ENCODE measurements at regions not wholly inside any gene's neighbourhood (a gene's known extent, or its start where the extent isn't known, plus 50 kb on each side); places are given as distances from the start of the nearest gene placed in this dataset.

DNA sequence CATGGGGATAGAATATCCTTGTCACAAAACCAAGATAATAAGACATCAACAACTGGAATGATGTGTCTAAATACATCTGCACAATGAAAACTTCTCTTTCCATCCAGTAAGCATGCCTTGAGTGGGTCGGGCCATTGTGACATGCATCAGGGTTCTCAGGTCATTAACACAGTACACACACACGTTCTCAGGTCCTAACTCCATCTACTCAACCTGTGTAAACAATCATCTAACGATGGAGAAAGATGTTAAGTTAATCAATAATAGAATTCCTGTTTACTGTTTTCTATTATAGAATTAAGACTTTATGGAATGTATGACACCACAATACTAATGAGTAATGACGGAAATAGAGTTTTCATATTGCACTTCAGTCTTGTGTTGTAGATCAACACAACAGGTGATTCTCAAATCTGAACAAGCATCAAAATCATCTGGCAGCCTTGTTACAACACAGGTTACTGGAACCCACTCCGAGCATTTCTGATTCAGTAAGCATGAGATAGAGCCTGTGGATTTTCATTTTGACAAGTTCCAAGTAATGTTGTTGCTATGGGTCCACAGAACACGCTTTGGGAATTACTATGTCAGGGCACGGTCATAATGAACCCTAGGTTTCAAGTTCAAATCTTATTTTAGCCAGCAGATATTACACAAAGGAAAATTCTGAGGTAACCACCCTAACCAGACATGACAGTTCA lies 315.8 kb upstream of the TEX13C start:
- DNase-seq = no peak

DNA sequence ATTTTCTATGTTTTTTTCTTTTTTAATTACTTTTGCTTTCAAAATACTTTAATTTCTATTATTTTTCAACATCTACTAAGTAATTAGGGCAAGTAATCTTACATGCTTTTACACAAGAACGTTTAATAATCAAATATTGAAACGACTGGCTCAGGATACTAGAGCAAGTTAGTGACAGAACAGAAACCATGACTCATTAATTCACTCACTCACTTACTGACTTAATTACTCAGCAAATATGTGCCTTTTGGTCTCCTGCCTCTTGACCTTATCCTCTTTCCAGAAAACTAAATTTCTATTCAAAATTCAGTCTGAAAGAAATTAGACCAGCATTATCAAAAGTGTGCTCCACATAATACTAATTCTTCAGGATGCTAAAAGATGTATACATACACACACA lies 314.9 kb upstream of the TEX13C start:
- DNase-seq = no peak

DNA sequence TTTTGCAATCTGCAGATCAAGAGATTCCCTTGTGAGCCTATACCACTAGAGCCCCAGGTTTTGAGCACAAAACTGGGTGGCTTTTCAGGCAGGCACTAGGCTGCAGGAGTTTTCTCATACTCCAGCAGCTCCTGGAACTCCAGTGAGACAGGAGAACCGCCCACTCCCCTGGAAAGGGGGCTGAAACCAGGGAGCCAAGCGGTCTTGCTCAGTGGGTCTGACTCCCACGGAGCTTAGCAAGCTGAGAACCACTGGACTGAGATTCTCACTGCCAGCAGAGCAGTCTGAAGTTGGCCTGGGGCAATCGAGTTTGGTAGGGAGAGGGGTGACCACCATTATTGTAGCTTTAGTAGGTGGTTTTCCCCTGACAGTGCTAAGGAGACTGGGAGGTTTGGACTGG lies 313.8 kb upstream of the TEX13C start:
- DNase-seq = no peak

DNA sequence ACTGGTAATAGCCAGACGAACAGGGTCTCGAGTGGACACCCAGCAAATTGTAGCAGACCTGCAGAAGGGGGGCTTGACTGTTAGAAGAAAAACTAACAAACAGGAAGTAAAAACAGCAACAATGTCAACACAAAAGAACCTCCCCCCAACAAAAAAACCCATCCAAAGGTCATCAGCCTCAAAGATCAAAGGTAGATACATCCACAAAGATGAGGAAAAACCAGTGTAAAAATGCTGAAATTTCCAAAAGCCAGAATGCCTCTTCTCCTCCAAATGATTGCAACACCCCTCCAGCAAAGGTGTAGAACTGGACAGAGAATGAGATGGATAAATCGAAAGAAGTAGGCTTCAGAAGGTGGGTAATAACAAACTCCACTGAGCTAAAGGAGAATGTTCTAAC lies 313.0 kb upstream of the TEX13C start:
- no peak for DNase-seq

DNA sequence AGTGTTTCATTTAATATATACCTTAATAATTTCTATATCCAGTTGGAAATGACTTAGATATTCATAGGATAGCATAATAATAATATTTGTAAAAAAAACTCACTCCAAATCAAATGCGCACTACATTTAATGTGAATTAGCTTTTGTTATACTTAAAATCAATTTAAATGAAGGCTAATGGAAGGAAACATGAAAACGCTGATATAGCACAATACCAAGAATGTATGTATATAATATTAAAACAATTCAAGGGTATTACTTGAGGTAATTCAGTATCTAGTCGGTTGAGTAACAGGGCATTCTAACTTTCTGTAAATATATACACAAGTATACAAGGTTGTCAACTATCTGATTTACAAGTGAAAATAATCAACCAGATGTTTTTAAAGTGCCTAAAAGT lies 307.1 kb upstream of the TEX13C start:
- DNase-seq = no peak

DNA sequence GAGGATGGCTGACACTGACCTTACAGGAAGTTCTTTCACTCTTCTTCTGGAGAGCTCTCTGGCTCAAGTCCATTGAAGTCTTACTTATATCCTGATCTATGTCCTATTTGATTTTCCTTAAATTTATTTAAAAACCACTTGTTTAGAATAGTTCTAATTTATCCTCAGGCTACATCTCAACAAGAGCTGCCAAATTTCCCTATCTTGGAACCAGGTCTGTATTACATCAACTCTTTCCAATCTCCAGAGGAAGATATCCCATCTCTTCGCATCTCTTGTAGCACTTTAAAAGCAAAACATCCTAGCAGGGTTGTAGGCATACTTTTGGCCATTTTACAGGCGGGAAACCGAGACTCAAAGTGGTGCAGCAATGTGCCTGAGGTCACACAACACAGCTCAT lies 290.5 kb upstream of the TEX13C start:
- DNase-seq = peak; percentile 19
